ENCODE measurements at regions not wholly inside any gene's neighbourhood (a gene's known extent, or its start where the extent isn't known, plus 50 kb on each side); places are given as distances from the start of the nearest gene placed in this dataset.

- DNase-seq (ENCODE audit: low spot score): no peak
These were observed 133.4 kb downstream of the OLFM1 start for GRCh38 chr9:135220601-135221575.

- no peak for DNase-seq (ENCODE audit: low spot score)
These were observed 134.1 kb downstream of the OLFM1 start for GRCh38 chr9:135221576-135221950.

GRCh38 chr9:135221951-135222631 lies 134.6 kb downstream of the OLFM1 start:
- no peak for DNase-seq (ENCODE audit: low spot score)

GRCh38 chr9:135222881-135223760 lies 135.7 kb downstream of the OLFM1 start:
- no peak for DNase-seq (ENCODE audit: low spot score)

- DNase-seq (ENCODE audit: low spot score): no peak
These were observed 136.4 kb downstream of the OLFM1 start for GRCh38 chr9:135223831-135224230.

GRCh38 chr9:135224286-135224877 lies 136.9 kb downstream of the OLFM1 start:
- DNase-seq (ENCODE audit: low spot score): no peak

- no peak for DNase-seq (ENCODE audit: low spot score)
These were observed 137.6 kb downstream of the OLFM1 start for GRCh38 chr9:135224921-135225541.

GRCh38 chr9:135225619-135226228 lies 138.3 kb downstream of the OLFM1 start:
- DNase-seq (ENCODE audit: low spot score): no peak

- no peak for DNase-seq (ENCODE audit: low spot score)
These were observed 139.0 kb downstream of the OLFM1 start for GRCh38 chr9:135226369-135227050.

- no peak for DNase-seq (ENCODE audit: low spot score)
These were observed 140.3 kb downstream of the OLFM1 start for GRCh38 chr9:135227641-135228251.

GRCh38 chr9:135228345-135228982 lies 141.0 kb downstream of the OLFM1 start:
- no peak for DNase-seq (ENCODE audit: low spot score)

GRCh38 chr9:135228983-135229625 lies 141.6 kb downstream of the OLFM1 start:
- DNase-seq (ENCODE audit: low spot score): no peak

GRCh38 chr9:135229701-135230385 lies 142.4 kb downstream of the OLFM1 start:
- no peak for DNase-seq (ENCODE audit: low spot score)

- no peak for DNase-seq (ENCODE audit: low spot score)
These were observed 142.9 kb downstream of the OLFM1 start for GRCh38 chr9:135230386-135230765.

GRCh38 chr9:135230817-135231520 lies 143.5 kb downstream of the OLFM1 start:
- DNase-seq (ENCODE audit: low spot score): no peak

- no peak for DNase-seq (ENCODE audit: low spot score)
These were observed 151.8 kb downstream of the OLFM1 start for GRCh38 chr9:135239100-135239768.

- no peak for DNase-seq (ENCODE audit: low spot score)
These were observed 152.3 kb downstream of the OLFM1 start for GRCh38 chr9:135239769-135240141.

All from CD4-positive, alpha-beta T cell treated with Interleukin-6 at 100 ng/mL for 8 hours (primary cell).